ENCODE measurements at regions not wholly inside any gene's neighbourhood (a gene's known extent, or its start where the extent isn't known, plus 50 kb on each side); places are given as distances from the start of the nearest gene placed in this dataset.

DNA sequence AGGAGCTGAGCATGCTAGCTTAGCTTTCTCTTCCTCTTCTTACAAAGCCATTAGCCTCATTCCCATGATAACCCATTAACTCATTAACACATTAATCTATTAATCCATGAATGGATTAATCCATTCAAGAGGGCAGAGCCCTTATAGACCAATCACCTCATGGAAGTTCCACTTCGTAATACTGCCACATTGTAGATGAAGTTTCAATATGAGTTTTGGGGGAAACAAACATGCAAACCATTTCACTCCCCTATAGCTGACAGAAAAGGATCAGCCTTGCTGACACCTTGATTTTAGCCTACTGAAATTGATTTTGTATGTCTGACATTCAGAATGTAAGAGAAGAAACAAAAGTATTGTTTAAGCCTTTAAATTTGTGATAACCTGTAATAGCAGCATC lies 251.8 kb upstream of the GALNTL6 start:
- ChIA-PET CTCF (no interaction called here), POLR2A (ENCODE audit: unreplicated experiment) (no interaction called here)
- H3K27ac ChIP-seq (ENCODE audit: low read length) = no peak overlapping the region
- no peak overlapping the region for H3K4me3 ChIP-seq (ENCODE audit: low read length)
- no TSS peak for BruUV-seq (replicated peaks)
- no peaks in the 10 kb centered on the region for H3K27me3 ChIP-seq (ENCODE audit: low read length)
- no peak overlapping the region for H3K9ac ChIP-seq (ENCODE audit: low read length)
- intact Hi-C loops (cut with micrococcal nuclease) = no loop called here
- H3K9me2 ChIP-seq (replicated peaks; ENCODE audit: low read length) = no peaks in the 10 kb centered on the region
- H4K20me1 ChIP-seq (ENCODE audit: low read length) = no peaks in the 10 kb centered on the region
- TF ChIP-seq, protein P1, sequence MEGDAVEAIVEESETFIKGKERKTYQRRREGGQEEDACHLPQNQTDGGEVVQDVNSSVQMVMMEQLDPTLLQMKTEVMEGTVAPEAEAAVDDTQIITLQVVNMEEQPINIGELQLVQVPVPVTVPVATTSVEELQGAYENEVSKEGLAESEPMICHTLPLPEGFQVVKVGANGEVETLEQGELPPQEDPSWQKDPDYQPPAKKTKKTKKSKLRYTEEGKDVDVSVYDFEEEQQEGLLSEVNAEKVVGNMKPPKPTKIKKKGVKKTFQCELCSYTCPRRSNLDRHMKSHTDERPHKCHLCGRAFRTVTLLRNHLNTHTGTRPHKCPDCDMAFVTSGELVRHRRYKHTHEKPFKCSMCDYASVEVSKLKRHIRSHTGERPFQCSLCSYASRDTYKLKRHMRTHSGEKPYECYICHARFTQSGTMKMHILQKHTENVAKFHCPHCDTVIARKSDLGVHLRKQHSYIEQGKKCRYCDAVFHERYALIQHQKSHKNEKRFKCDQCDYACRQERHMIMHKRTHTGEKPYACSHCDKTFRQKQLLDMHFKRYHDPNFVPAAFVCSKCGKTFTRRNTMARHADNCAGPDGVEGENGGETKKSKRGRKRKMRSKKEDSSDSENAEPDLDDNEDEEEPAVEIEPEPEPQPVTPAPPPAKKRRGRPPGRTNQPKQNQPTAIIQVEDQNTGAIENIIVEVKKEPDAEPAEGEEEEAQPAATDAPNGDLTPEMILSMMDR (conservative IDR thresholded peaks at IDR 0.05; ENCODE audit: low read depth, low read length) = no peak
- TF ChIP-seq EZH2phosphoT487 (IDR thresholded peaks at IDR 0.05; ENCODE audit: borderline replicate concordance, low read length) (no peak), EZH2 (IDR thresholded peaks at IDR 0.05; ENCODE audit: low read length, unreplicated experiment) (no peak)
- ATAC-seq (no peak), DNase-seq (no peak)
- H3K4me2 ChIP-seq (ENCODE audit: low read length) = no peak overlapping the region
- no peak overlapping the region for H2AFZ ChIP-seq (ENCODE audit: low read length)
- no peaks in the 10 kb centered on the region for H3K79me2 ChIP-seq (ENCODE audit: low read length)
- no peaks in the 10 kb centered on the region for H3F3A ChIP-seq (ENCODE audit: low read length, unreplicated experiment)
- H3K4me1 ChIP-seq (ENCODE audit: insufficient read depth, low read length) = no peaks in the 10 kb centered on the region
- no peaks in the 10 kb centered on the region for H3K9me3 ChIP-seq (ENCODE audit: low read length)
- no peaks in the 10 kb centered on the region for H3K36me3 ChIP-seq (ENCODE audit: low read depth, low read length)

DNA sequence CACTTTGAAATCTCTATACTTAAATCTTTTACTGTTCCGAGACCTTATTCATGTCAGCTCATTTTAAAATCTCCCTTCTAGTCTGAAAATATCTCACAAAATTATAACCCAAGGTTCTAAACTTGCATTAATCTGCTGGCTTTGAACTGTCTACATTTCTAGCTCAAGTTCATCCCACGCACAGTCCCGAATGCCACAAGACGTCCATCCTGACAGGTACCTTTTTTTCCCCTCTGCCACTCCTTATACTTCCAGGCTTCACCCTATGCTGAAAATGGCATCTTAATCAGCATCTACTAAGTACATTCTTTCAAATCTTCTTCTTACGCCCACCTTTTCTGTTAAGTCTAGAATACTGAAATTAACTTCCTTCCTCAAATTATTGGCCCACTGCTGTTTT lies 259.2 kb upstream of the GALNTL6 start:
- ATAC-seq (no peak), DNase-seq (no peak)
- H3K36me3 ChIP-seq (ENCODE audit: low read depth, low read length) = no peaks in the 10 kb centered on the region
- ChIA-PET POLR2A (ENCODE audit: unreplicated experiment) (no interaction called here), CTCF (no interaction called here)
- no peak overlapping the region for H3K9ac ChIP-seq (ENCODE audit: low read length)
- no peaks in the 10 kb centered on the region for H3K27me3 ChIP-seq (ENCODE audit: low read length)
- no peaks in the 10 kb centered on the region for H3K4me1 ChIP-seq (ENCODE audit: insufficient read depth, low read length)
- H3K27ac ChIP-seq (ENCODE audit: low read length) = no peak overlapping the region
- H3K4me2 ChIP-seq (ENCODE audit: low read length) = no peak overlapping the region
- no peaks in the 10 kb centered on the region for H3K9me3 ChIP-seq (ENCODE audit: low read length)
- intact Hi-C loops (cut with micrococcal nuclease) = no loop called here
- H3K4me3 ChIP-seq (ENCODE audit: low read length) = no peak overlapping the region
- no peak for TF ChIP-seq EZH2 (IDR thresholded peaks at IDR 0.05; ENCODE audit: low read length, unreplicated experiment)
- TF ChIP-seq, protein P1 (conservative IDR thresholded peaks at IDR 0.05; ENCODE audit: low read depth, low read length) = no peak
- no peak for TF ChIP-seq EZH2phosphoT487 (IDR thresholded peaks at IDR 0.05; ENCODE audit: borderline replicate concordance, low read length)
- H2AFZ ChIP-seq (ENCODE audit: low read length) = no peak overlapping the region
- no peaks in the 10 kb centered on the region for H3K9me2 ChIP-seq (replicated peaks; ENCODE audit: low read length)
- H3F3A ChIP-seq (ENCODE audit: low read length, unreplicated experiment) = no peaks in the 10 kb centered on the region
- no peaks in the 10 kb centered on the region for H4K20me1 ChIP-seq (ENCODE audit: low read length)
- H3K79me2 ChIP-seq (ENCODE audit: low read length) = no peaks in the 10 kb centered on the region
- no TSS peak for BruUV-seq (replicated peaks)

DNA sequence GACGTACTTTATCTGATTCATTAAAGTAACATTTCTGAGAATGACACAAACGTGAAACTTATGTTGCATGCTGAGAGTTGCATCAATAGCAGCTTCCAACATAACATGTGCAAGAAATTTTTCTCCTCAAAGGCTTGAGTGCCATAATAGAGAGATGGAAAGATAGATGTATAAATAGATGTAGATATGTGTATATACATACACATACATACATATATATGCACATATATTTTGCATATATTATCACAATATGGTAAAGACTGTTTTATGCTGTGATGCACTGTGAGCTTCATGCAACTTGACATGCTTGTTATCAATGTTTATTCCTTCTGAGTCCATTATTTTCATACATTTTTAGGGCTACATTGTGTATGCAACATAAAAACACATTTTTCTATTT lies 270.6 kb upstream of the GALNTL6 start:
- Histone ChIP-seq H2AFZ (ENCODE audit: low read length) (no peak overlapping the region), H3K9me2 (replicated peaks; ENCODE audit: low read length) (no peaks in the 10 kb centered on the region), H3K27me3 (ENCODE audit: low read length) (0 out of 2 replicates have a peak, but pooled peaks cover under 1% of the 10 kb centered on the region), H3K9ac (ENCODE audit: low read length) (no peak overlapping the region), H3K79me2 (ENCODE audit: low read length) (no peaks in the 10 kb centered on the region), H3K27ac (ENCODE audit: low read length) (no peak overlapping the region), H4K20me1 (ENCODE audit: low read length) (no peaks in the 10 kb centered on the region), H3K9me3 (ENCODE audit: low read length) (no peaks in the 10 kb centered on the region), H3K4me2 (ENCODE audit: low read length) (no peak overlapping the region), H3K4me1 (ENCODE audit: insufficient read depth, low read length) (no peaks in the 10 kb centered on the region), H3K36me3 (ENCODE audit: low read depth, low read length) (no peaks in the 10 kb centered on the region), H3K4me3 (ENCODE audit: low read length) (no peak overlapping the region), H3F3A (ENCODE audit: low read length, unreplicated experiment) (no peaks in the 10 kb centered on the region)
- no TSS peak for BruUV-seq (replicated peaks)
- intact Hi-C loops (cut with micrococcal nuclease) = no loop called here
- CTCF ChIA-PET = no interaction called here
- POLR2A ChIA-PET (ENCODE audit: unreplicated experiment) = no interaction called here
- no peak for ATAC-seq
- TF ChIP-seq EZH2phosphoT487 (IDR thresholded peaks at IDR 0.05; ENCODE audit: borderline replicate concordance, low read length) (no peak), EZH2 (IDR thresholded peaks at IDR 0.05; ENCODE audit: low read length, unreplicated experiment) (no peak)
- TF ChIP-seq, protein P1 (conservative IDR thresholded peaks at IDR 0.05; ENCODE audit: low read depth, low read length) = no peak
- no peak for DNase-seq
